Trophoblast cell (in vitro differentiated cells and primary cell): ENCODE measurements at regions not wholly inside any gene's neighbourhood (a gene's known extent, or its start where the extent isn't known, plus 50 kb on each side); places are given as distances from the start of the nearest gene placed in this dataset.
"Not testable (repeated sequence)": the region's sequence is repeated elsewhere in the genome, so short reads cannot be mapped to it uniquely, and the experiment has no call there.

Experiments
- DNase-seq, 2 donors: peaks; one replicate each; pipeline ENCODE4 v3.0.0-alpha.2; 2016
- H2AFZ ChIP-seq: 2 replicates; pipeline ENCODE4 v1.6.1; 2013; ENCODE audit warnings: low read length, moderate library complexity, mild to moderate bottlenecking; ENCODE audit not compliant: insufficient read depth, poor library complexity
- H2AK5ac ChIP-seq: 2 replicates; pipeline ENCODE4 v1.6.1; 2013; ENCODE audit warnings: mild to moderate bottlenecking, low read length
- H2BK120ac ChIP-seq: 2 replicates; pipeline ENCODE4 v1.6.1; 2013; ENCODE audit warnings: low read length, mild to moderate bottlenecking, moderate library complexity; ENCODE audit not compliant: insufficient read depth, poor library complexity
- H2BK12ac ChIP-seq: 2 replicates; pipeline ENCODE4 v1.6.1; 2013; ENCODE audit warnings: mild to moderate bottlenecking, low read length, moderate library complexity
- H2BK5ac ChIP-seq: 2 replicates; pipeline ENCODE4 v1.6.1; 2013; ENCODE audit warnings: low read length, low read depth, moderate library complexity, mild to moderate bottlenecking; ENCODE audit not compliant: poor library complexity
- H3K14ac ChIP-seq: 2 replicates; pipeline ENCODE4 v1.6.1; 2013; ENCODE audit warnings: mild to moderate bottlenecking, low read length
- H3K18ac ChIP-seq: 2 replicates; pipeline ENCODE4 v1.6.1; 2013; ENCODE audit warnings: mild to moderate bottlenecking, low read length
- H3K23ac ChIP-seq: 2 replicates; pipeline ENCODE4 v1.6.1; 2013; ENCODE audit warnings: low read length
- H3K27ac ChIP-seq: 2 replicates; pipeline ENCODE4 v1.5.1; 2013; ENCODE audit warnings: low read depth, mild to moderate bottlenecking, inconsistent platforms, low read length, moderate library complexity
- H3K27me3 ChIP-seq: 2 replicates; pipeline ENCODE4 v1.6.1; 2013; ENCODE audit warnings: inconsistent platforms, mild to moderate bottlenecking, low read length, moderate library complexity; ENCODE audit not compliant: insufficient read depth
- H3K36me3 ChIP-seq, 2 experiments: 1 replicate in 1 of 2; 2 replicates in 1 of 2; pipeline ENCODE4 v1.6.1; 2013; ENCODE audit warnings: low read length in 2 of 2, mild to moderate bottlenecking in 2 of 2, moderate library complexity in 1 of 2; ENCODE audit not compliant: insufficient read depth in 2 of 2, control insufficient read depth in 1 of 2
- H3K4ac ChIP-seq: 2 replicates; pipeline ENCODE4 v1.6.1; 2013; ENCODE audit warnings: low read depth, mild to moderate bottlenecking, low read length, moderate library complexity
- H3K4me1 ChIP-seq, 2 experiments: 1 replicate in 1 of 2; 2 replicates in 1 of 2; pipeline ENCODE4 v1.6.1; 2013; ENCODE audit warnings: low read length in 2 of 2, mild to moderate bottlenecking in 2 of 2, moderate library complexity in 1 of 2; ENCODE audit not compliant: insufficient read depth in 2 of 2, control insufficient read depth in 1 of 2
- H3K4me2 ChIP-seq: 2 replicates; pipeline ENCODE4 v1.6.1; 2013; ENCODE audit warnings: inconsistent platforms, mild to moderate bottlenecking, low read length, moderate library complexity
- H3K4me3 ChIP-seq: 2 replicates; pipeline ENCODE4 v1.5.1; 2013; ENCODE audit warnings: mild to moderate bottlenecking, low read depth, low read length, inconsistent platforms
- H3K79me1 ChIP-seq: one replicate; pipeline ENCODE4 v1.6.1; 2013; ENCODE audit warnings: low read length
- H3K79me2 ChIP-seq: 2 replicates; pipeline ENCODE4 v1.6.1; 2013; ENCODE audit warnings: low read length, mild to moderate bottlenecking; ENCODE audit not compliant: control insufficient read depth, insufficient read depth, poor library complexity
- H3K9ac ChIP-seq: 2 replicates; pipeline ENCODE4 v1.6.1; 2013; ENCODE audit warnings: mild to moderate bottlenecking, low read length
- H3K9me3 ChIP-seq: 2 replicates; pipeline ENCODE4 v1.6.1; 2013; ENCODE audit warnings: low read depth, mild to moderate bottlenecking, control low read depth, inconsistent platforms, low read length; ENCODE audit not compliant: insufficient read depth
- H4K12ac ChIP-seq: 2 replicates; pipeline ENCODE4 v1.6.1; 2013; ENCODE audit warnings: low read depth, mild to moderate bottlenecking, low read length, moderate library complexity
- H4K8ac ChIP-seq: 2 replicates; pipeline ENCODE4 v1.6.1; 2013; ENCODE audit warnings: low read depth, mild to moderate bottlenecking, low read length, moderate library complexity
- H4K91ac ChIP-seq: one replicate; pipeline ENCODE4 v1.6.1; 2013; ENCODE audit warnings: low read depth, mild to moderate bottlenecking, low read length, moderate library complexity
- WGBS: extraction: QIAGEN DNeasy Blood & Tissue Kit; methylation state at CpG from one replicate; pipeline ENCODE4 v1.1.7; 2013; ENCODE audit warnings: missing lambda C conversion rate; ENCODE audit not compliant: insufficient read length, insufficient coverage; ENCODE audit errors: extremely low coverage; 5-methylcytosine and 5-hydroxymethylcytosine counted together

- H3K27ac ChIP-seq, H3K9me3 ChIP-seq, H4K8ac ChIP-seq, H4K91ac ChIP-seq, DNase-seq, H2BK120ac ChIP-seq, H3K4me1 ChIP-seq, H2BK5ac ChIP-seq, H4K12ac ChIP-seq, H3K4me2 ChIP-seq, H3K23ac ChIP-seq, H3K36me3 ChIP-seq, H3K14ac ChIP-seq, H2AK5ac ChIP-seq, H3K18ac ChIP-seq, H3K9ac ChIP-seq, H2BK12ac ChIP-seq, H2AFZ ChIP-seq, H3K4me3 ChIP-seq, H3K27me3 ChIP-seq, H3K79me1 ChIP-seq, H3K4ac ChIP-seq, H3K79me2 ChIP-seq: not testable (repeated sequence)
- WGBS, result no CpG with 5 or more reads among the region's 3 CpGs
Observed at GRCh38 chr7:128613366-128613765, 58.7 kb upstream of the GARIN1A start.

- H4K8ac ChIP-seq, H3K18ac ChIP-seq, H3K4me1 ChIP-seq, H3K4me3 ChIP-seq, H3K14ac ChIP-seq, H3K23ac ChIP-seq, H3K4ac ChIP-seq, H2BK5ac ChIP-seq, H2AK5ac ChIP-seq, H3K79me2 ChIP-seq, H3K9me3 ChIP-seq, H4K12ac ChIP-seq, H4K91ac ChIP-seq, H3K79me1 ChIP-seq, H3K27ac ChIP-seq, DNase-seq, H3K9ac ChIP-seq, H2AFZ ChIP-seq, H3K4me2 ChIP-seq, H2BK120ac ChIP-seq, H3K27me3 ChIP-seq, H2BK12ac ChIP-seq: not testable (repeated sequence)
- H3K36me3 ChIP-seq, result peaks cover 9 to 22% of the 10 kb centered on the region in 2 experiments
- no CpG with 5 or more reads among the region's 2 CpGs for WGBS
Observed at GRCh38 chr7:128614812-128615211, 57.3 kb upstream of the GARIN1A start.

- not testable (repeated sequence) for H3K27me3 ChIP-seq, H2AK5ac ChIP-seq, H3K9me3 ChIP-seq, H3K9ac ChIP-seq, H3K4me2 ChIP-seq, H2BK120ac ChIP-seq, H3K4me1 ChIP-seq, H3K27ac ChIP-seq, H2AFZ ChIP-seq, H4K8ac ChIP-seq, H3K79me2 ChIP-seq, H3K18ac ChIP-seq, DNase-seq, H3K23ac ChIP-seq, H4K12ac ChIP-seq, H2BK12ac ChIP-seq, H3K4ac ChIP-seq, H4K91ac ChIP-seq, H3K4me3 ChIP-seq, H3K14ac ChIP-seq, H3K79me1 ChIP-seq, H2BK5ac ChIP-seq
- peaks cover 10 to 28% of the 10 kb centered on the region in 2 experiments for H3K36me3 ChIP-seq
- WGBS, result no CpG with 5 or more reads among the region's 4 CpGs
Observed at GRCh38 chr7:128616799-128617198, 55.3 kb upstream of the GARIN1A start.
